OCI-LY3 (cell line): ENCODE measurements at regions not wholly inside any gene's neighbourhood (a gene's known extent, or its start where the extent isn't known, plus 50 kb on each side); places are given as distances from the start of the nearest gene placed in this dataset.

Experiments used
- H2AFZ ChIP-seq: fragments of 200-600, 300-600 bp; shearing (Covaris generic); 2 replicates; pipeline ENCODE4 v1.6.0; 2014; ENCODE audit warnings: antibody characterized with exemption, low read depth, low read length
- H3K27ac ChIP-seq: fragments of 200-600, 300-600 bp; sonication (generic); 2 replicates; pipeline ENCODE4 v1.5.1; 2014; ENCODE audit warnings: mild to moderate bottlenecking, low read length, moderate library complexity, mixed read lengths
- H3K27me3 ChIP-seq: fragments of 200-600, 300-600 bp; sonication (generic); 2 replicates; pipeline ENCODE4 v1.6.1; 2014; ENCODE audit warnings: low read depth, low read length, mixed read lengths
- H3K36me3 ChIP-seq: fragments of 200-600, 300-600 bp; sonication (generic); replicated peaks from 2 replicates; pipeline ENCODE3; 2014; ENCODE audit warnings: low read depth, low read length, mixed read lengths
- H3K4me1 ChIP-seq: fragments of 300-600, 200-600 bp; sonication (generic); 2 replicates; pipeline ENCODE4 v1.6.1; 2014; ENCODE audit warnings: low read length, mixed read lengths
- H3K4me2 ChIP-seq: fragments of 200-600, 300-600 bp; sonication (generic); 2 replicates; pipeline ENCODE4 v1.6.1; 2014; ENCODE audit warnings: low read length, mixed read lengths
- H3K4me3 ChIP-seq: fragments of 300-600, 200-600 bp; sonication (generic); 2 replicates; pipeline ENCODE4 v1.5.1; 2014; ENCODE audit warnings: antibody characterized with exemption, mild to moderate bottlenecking, low read length, moderate library complexity
- H3K79me2 ChIP-seq: fragments of 300-600, 200-600 bp; shearing (Covaris generic); 2 replicates; pipeline ENCODE4 v1.6.1; 2014; ENCODE audit warnings: mild to moderate bottlenecking, low read length, mixed read lengths
- H3K9ac ChIP-seq: fragments of 300-600, 200-600 bp; shearing (Covaris generic); 2 replicates; pipeline ENCODE4 v1.6.0; 2014; ENCODE audit warnings: mild to moderate bottlenecking, low read length, moderate library complexity
- H3K9me3 ChIP-seq: fragments of 200-600, 300-600 bp; shearing (Covaris generic); 2 replicates; pipeline ENCODE4 v1.6.1; 2014; ENCODE audit warnings: low read length, mixed read lengths; ENCODE audit not compliant: insufficient read depth
- H4K20me1 ChIP-seq: fragments of 200-600, 300-600 bp; sonication (generic); 2 replicates; pipeline ENCODE4 v1.6.1; 2016; ENCODE audit warnings: low read length, mixed read lengths; ENCODE audit not compliant: insufficient read depth
- CTCF ChIP-seq: fragments of 200-600, 300-600 bp; sonication (generic); IDR thresholded peaks from 2 replicates; pipeline ENCODE4 v1.5.1; 2014; ENCODE audit warnings: antibody characterized with exemption, low read length, low read depth
- EZH2phosphoT487 ChIP-seq: fragments of 200-600 bp; shearing (Covaris generic); IDR thresholded peaks from 2 replicates; pipeline ENCODE4 v1.6.1; 2018; ENCODE audit warnings: antibody characterized with exemption, mixed run types, low read depth

- Histone ChIP-seq H3K79me2 (no peaks in the 10 kb centered on the region), H3K4me1 (no peaks in the 10 kb centered on the region), H3K36me3 (no peaks in the 10 kb centered on the region), H3K4me2 (no peak overlapping the region), H3K27ac (no peak overlapping the region), H2AFZ (no peak overlapping the region), H4K20me1 (no peaks in the 10 kb centered on the region), H3K27me3 (peaks cover 17% of the 10 kb centered on the region), H3K9me3 (no peaks in the 10 kb centered on the region), H3K9ac (no peak overlapping the region), H3K4me3 (no peak overlapping the region)
- TF ChIP-seq EZH2phosphoT487: no peak
- no peak for TF ChIP-seq CTCF
Measured at GRCh38 chr12:31217356-31218130, 108.4 kb downstream of the SINHCAF start.

GRCh38 chr12:31218203-31219025 is 107.5 kb downstream of the SINHCAF start:
- H3K4me3 ChIP-seq: no peak overlapping the region
- H3K9me3 ChIP-seq: no peaks in the 10 kb centered on the region
- no peaks in the 10 kb centered on the region for H3K36me3 ChIP-seq
- no peaks in the 10 kb centered on the region for H3K4me1 ChIP-seq
- H3K27me3 ChIP-seq: peaks cover 17% of the 10 kb centered on the region
- H3K79me2 ChIP-seq: no peaks in the 10 kb centered on the region
- no peak overlapping the region for H3K9ac ChIP-seq
- H3K4me2 ChIP-seq: no peak overlapping the region
- H4K20me1 ChIP-seq: no peaks in the 10 kb centered on the region
- TF ChIP-seq CTCF (no peak), EZH2phosphoT487 (no peak)
- H3K27ac ChIP-seq: no peak overlapping the region
- H2AFZ ChIP-seq: no peak overlapping the region

GRCh38 chr12:31219521-31219920 is 106.4 kb downstream of the SINHCAF start:
- Histone ChIP-seq H3K4me2 (no peak overlapping the region), H3K79me2 (no peaks in the 10 kb centered on the region), H3K36me3 (no peaks in the 10 kb centered on the region), H2AFZ (no peak overlapping the region), H3K9me3 (no peaks in the 10 kb centered on the region), H3K4me3 (no peak overlapping the region), H3K27me3 (peaks cover 17% of the 10 kb centered on the region), H3K9ac (no peak overlapping the region), H3K4me1 (no peaks in the 10 kb centered on the region), H3K27ac (no peak overlapping the region), H4K20me1 (no peaks in the 10 kb centered on the region)
- no peak for TF ChIP-seq CTCF
- no peak for TF ChIP-seq EZH2phosphoT487

GRCh38 chr12:31220061-31220460 is 105.9 kb downstream of the SINHCAF start:
- no peaks in the 10 kb centered on the region for H3K4me1 ChIP-seq
- H4K20me1 ChIP-seq: no peaks in the 10 kb centered on the region
- no peak overlapping the region for H2AFZ ChIP-seq

More at GRCh38 chr12:31220061-31220460, 105.9 kb downstream of the SINHCAF start:
- Histone ChIP-seq H3K9ac (no peak overlapping the region), H3K79me2 (no peaks in the 10 kb centered on the region), H3K27ac (no peak overlapping the region), H3K4me3 (no peak overlapping the region), H3K27me3 (peaks cover 17% of the 10 kb centered on the region), H3K36me3 (no peaks in the 10 kb centered on the region), H3K9me3 (no peaks in the 10 kb centered on the region), H3K4me2 (no peak overlapping the region)
- no peak for TF ChIP-seq EZH2phosphoT487
- TF ChIP-seq CTCF: no peak
